GM21423 (cell line): ENCODE measurements at regions not wholly inside any gene's neighbourhood (a gene's known extent, or its start where the extent isn't known, plus 50 kb on each side); places are given as distances from the start of the nearest gene placed in this dataset.
"Not testable (repeated sequence)": the region's sequence is repeated elsewhere in the genome, so short reads cannot be mapped to it uniquely, and the experiment has no call there.

Experiments used
- ATAC-seq: cut with Tn5 transposase; IDR thresholded peaks from one replicate; pipeline ENCODE4 v1.9.1; 2021; ENCODE audit warnings: mild to moderate bottlenecking, moderate library complexity; ENCODE audit not compliant: unreplicated experiment

GRCh38 chr1:120282744-120283464 is 106.6 kb upstream of the SEC22B start:
- ATAC-seq = not testable (repeated sequence)

GRCh38 chr1:120278259-120278610 is 101.9 kb upstream of the SEC22B start:
- ATAC-seq = not testable (repeated sequence)

- ATAC-seq = not testable (repeated sequence)
These were observed 101.3 kb upstream of the SEC22B start for GRCh38 chr1:120277428-120278258.

GRCh38 chr1:120276710-120277109 is 100.4 kb upstream of the SEC22B start:
- ATAC-seq = not testable (repeated sequence)

GRCh38 chr1:120274438-120274837 is 98.1 kb upstream of the SEC22B start:
- ATAC-seq = not testable (repeated sequence)

- ATAC-seq = not testable (repeated sequence)
These were observed 97.0 kb upstream of the SEC22B start for GRCh38 chr1:120273363-120273762.

GRCh38 chr1:120272242-120272641 is 95.9 kb upstream of the SEC22B start:
- ATAC-seq = not testable (repeated sequence)

- not testable (repeated sequence) for ATAC-seq
These were observed 95.4 kb upstream of the SEC22B start for GRCh38 chr1:120271561-120272221.

- not testable (repeated sequence) for ATAC-seq
These were observed 91.7 kb upstream of the SEC22B start for GRCh38 chr1:120267894-120268551.

GRCh38 chr1:120264564-120264963 is 88.2 kb upstream of the SEC22B start:
- not testable (repeated sequence) for ATAC-seq

- ATAC-seq = not testable (repeated sequence)
These were observed 86.8 kb upstream of the SEC22B start for GRCh38 chr1:120262791-120263751.

- not testable (repeated sequence) for ATAC-seq
These were observed 81.4 kb upstream of the SEC22B start for GRCh38 chr1:120257778-120258105.

GRCh38 chr1:120257064-120257777 is 80.9 kb upstream of the SEC22B start:
- ATAC-seq = not testable (repeated sequence)

- ATAC-seq = not testable (repeated sequence)
These were observed 74.4 kb upstream of the SEC22B start for GRCh38 chr1:120250756-120251155.

GRCh38 chr1:120248726-120249427 is 72.6 kb upstream of the SEC22B start:
- not testable (repeated sequence) for ATAC-seq

- ATAC-seq = not testable (repeated sequence)
These were observed 71.9 kb upstream of the SEC22B start for GRCh38 chr1:120248203-120248602.

- not testable (repeated sequence) for ATAC-seq
These were observed 67.5 kb upstream of the SEC22B start for GRCh38 chr1:120243867-120244266.

GRCh38 chr1:120242582-120242981 is 66.3 kb upstream of the SEC22B start:
- ATAC-seq = not testable (repeated sequence)

- not testable (repeated sequence) for ATAC-seq
These were observed 65.5 kb upstream of the SEC22B start for GRCh38 chr1:120241868-120242267.
